MCF 10A (cell line): ENCODE measurements at regions not wholly inside any gene's neighbourhood (a gene's known extent, or its start where the extent isn't known, plus 50 kb on each side); places are given as distances from the start of the nearest gene placed in this dataset.

ENCODE experiments used
- BruUV-seq: library from RNA; stranded (reverse); fragments of 400-500 nt; replicated peaks from 2 replicates; lab custom pipeline; 2021; lab: Mats Ljungman, UMichigan
- CTCF ChIA-PET: fragments of 300-600 bp; sonication (Branson Sonifier 250); formaldehyde crosslinking; extraction: SDS; loops from one replicate; lab custom pipeline; 2021; ENCODE audit warnings: antibody characterized with exemption, inconsistent platforms; lab: Yijun Ruan, JAX
- POLR2A ChIA-PET: fragments of 300-600, 350-650 bp; sonication (Branson Sonifier 250); formaldehyde crosslinking; extraction: SDS; loops from one replicate; lab custom pipeline; 2020; ENCODE audit warnings: antibody characterized with exemption, inconsistent platforms; lab: Yijun Ruan, JAX
- DNase-seq: peaks from one replicate; pipeline ENCODE4 v3.0.0-alpha.2; 2018; ENCODE audit not compliant: unreplicated experiment
- H3K27ac Mint-ChIP-seq: one replicate; pipeline ENCODE4 v1.8.0; 2022; ENCODE audit warnings: mild to moderate bottlenecking, low read depth, mixed read lengths; ENCODE audit not compliant: unreplicated experiment
- H3K27me3 Mint-ChIP-seq: one replicate; pipeline ENCODE4 v1.8.0; 2022; ENCODE audit warnings: mixed read lengths; ENCODE audit not compliant: insufficient read depth, unreplicated experiment
- H3K36me3 Mint-ChIP-seq: one replicate; pipeline ENCODE4 v1.8.0; 2022; ENCODE audit warnings: mild to moderate bottlenecking, moderate library complexity, mixed read lengths; ENCODE audit not compliant: insufficient read depth, unreplicated experiment
- H3K4me1 Mint-ChIP-seq: one replicate; pipeline ENCODE4 v1.8.0; 2022; ENCODE audit warnings: mixed read lengths; ENCODE audit not compliant: insufficient read depth, unreplicated experiment
- H3K4me3 Mint-ChIP-seq: one replicate; pipeline ENCODE4 v1.8.0; 2022; ENCODE audit warnings: mild to moderate bottlenecking, moderate library complexity, mixed read lengths; ENCODE audit not compliant: unreplicated experiment
- H3K9me3 Mint-ChIP-seq: one replicate; pipeline ENCODE4 v1.8.0; 2022; ENCODE audit warnings: mixed read lengths; ENCODE audit not compliant: unreplicated experiment
- CTCF ChIP-seq: fragments of 200-600 bp; IDR thresholded peaks from one replicate; pipeline ENCODE4 v1.8.0; 2022; ENCODE audit warnings: antibody characterized with exemption, mild to moderate bottlenecking; ENCODE audit not compliant: unreplicated experiment
- intact Hi-C: fragments of 100-400 bp; cut with micrococcal nuclease; formaldehyde crosslinking; loops from 2 replicates; pipeline ENCODE4 v1.14.1; 2022

GRCh38 chrX:6732101-6732500 is 197.2 kb upstream of the VCX3A start:
- H3K4me1 Mint-ChIP-seq, result no peaks in the 10 kb centered on the region
- TF ChIP-seq CTCF, result no peak
- H3K36me3 Mint-ChIP-seq, result peaks cover 9% of the 10 kb centered on the region
- DNase-seq, result no peak
- intact Hi-C loops, result no loop called here
- BruUV-seq, result no TSS peak
- H3K9me3 Mint-ChIP-seq, result peaks cover 26% of the 10 kb centered on the region
- POLR2A ChIA-PET, result no interaction called here
- no peak overlapping the region for H3K4me3 Mint-ChIP-seq
- no peak overlapping the region for H3K27ac Mint-ChIP-seq
- CTCF ChIA-PET, result interaction anchor here (0.6 kb wide), 1 partner anchor 170 kb away, joined by 3 read pairs; no protein-coding TSS in a partner anchor
- no peaks in the 10 kb centered on the region for H3K27me3 Mint-ChIP-seq

GRCh38 chrX:6729626-6730025 is 194.7 kb upstream of the VCX3A start:
- no peak for TF ChIP-seq CTCF
- Mint-ChIP-seq H3K36me3 (peaks cover 9% of the 10 kb centered on the region), H3K27ac (no peak overlapping the region), H3K27me3 (no peaks in the 10 kb centered on the region), H3K9me3 (peaks cover 39% of the 10 kb centered on the region), H3K4me3 (no peak overlapping the region), H3K4me1 (no peaks in the 10 kb centered on the region)
- no peak for DNase-seq
- intact Hi-C loops, result no loop called here
- BruUV-seq, result no TSS peak
- ChIA-PET POLR2A (no interaction called here), CTCF (no interaction called here)

- POLR2A ChIA-PET, result no interaction called here
- Mint-ChIP-seq H3K9me3 (peaks cover 41% of the 10 kb centered on the region), H3K4me3 (no peak overlapping the region), H3K27me3 (no peaks in the 10 kb centered on the region), H3K27ac (no peak overlapping the region), H3K36me3 (no peaks in the 10 kb centered on the region), H3K4me1 (no peaks in the 10 kb centered on the region)
- no peak for TF ChIP-seq CTCF
- DNase-seq, result no peak
- BruUV-seq, result no TSS peak
- CTCF ChIA-PET, result interaction anchor here (0.8 kb wide), 1 partner anchor 76 kb away, joined by 3 read pairs; no protein-coding TSS in a partner anchor
- intact Hi-C loops, result no loop called here
These were observed 183.8 kb upstream of the VCX3A start for GRCh38 chrX:6718766-6719165.

GRCh38 chrX:6708676-6709380 is 173.9 kb upstream of the VCX3A start:
- intact Hi-C loops, result no loop called here
- no peak overlapping the region for H3K27ac Mint-ChIP-seq
- H3K9me3 Mint-ChIP-seq, result peaks cover 9% of the 10 kb centered on the region
- no peaks in the 10 kb centered on the region for H3K4me1 Mint-ChIP-seq
- no peaks in the 10 kb centered on the region for H3K36me3 Mint-ChIP-seq
- ChIA-PET CTCF (no interaction called here), POLR2A (no interaction called here)
- no TSS peak for BruUV-seq
- no peak for TF ChIP-seq CTCF
- no peak for DNase-seq
- H3K4me3 Mint-ChIP-seq, result no peak overlapping the region
- H3K27me3 Mint-ChIP-seq, result no peaks in the 10 kb centered on the region
